ENCODE measurements at regions not wholly inside any gene's neighbourhood (a gene's known extent, or its start where the extent isn't known, plus 50 kb on each side); places are given as distances from the start of the nearest gene placed in this dataset.

GRCh38 chr11:28826807-28827206 is 718.6 kb downstream of the METTL15 start:
- H3K79me2 ChIP-seq (ENCODE audit: insufficient read depth): no peaks in the 10 kb centered on the region
- TF ChIP-seq REST (IDR thresholded peaks at IDR 0.05; ENCODE audit: low read depth, low read length) (no peak), FOSL2 (IDR thresholded peaks at IDR 0.05; ENCODE audit: borderline replicate concordance, low read depth) (no peak), TAF1 (IDR thresholded peaks at IDR 0.05; ENCODE audit: borderline replicate concordance, low read depth, low read length) (no peak), USF2 (IDR thresholded peaks at IDR 0.05; ENCODE audit: borderline replicate concordance, low read depth, low read length) (no peak), ELF1 (IDR thresholded peaks at IDR 0.05) (no peak), RFX5 (IDR thresholded peaks at IDR 0.05; ENCODE audit: low read length) (no peak), TCF12 (IDR thresholded peaks at IDR 0.05) (no peak), TEAD4 (IDR thresholded peaks at IDR 0.05; ENCODE audit: borderline replicate concordance, insufficient read depth) (no peak), SMC3 (IDR thresholded peaks at IDR 0.05; ENCODE audit: low read depth, low read length) (no peak), NRF1 (IDR thresholded peaks at IDR 0.05; ENCODE audit: low read depth, low read length) (no peak)
- H3K27me3 ChIP-seq (ENCODE audit: insufficient read depth): no peaks in the 10 kb centered on the region
- POLR2A ChIA-PET: no interaction called here
- H3K4me1 ChIP-seq (ENCODE audit: control insufficient read depth in 1 of 2, insufficient read depth in 2 of 2, low read depth in 1 of 2, low read length in 1 of 2): peaks cover 0 to 2% of the 10 kb centered on the region in 2 experiments; a peak in 2 of 4 replicates
- WGBS (ENCODE audit: low lambda C conversion rate): 97% methylated on average over 1 of the region's 1 CpG
- CTCF ChIA-PET: no interaction called here
- no peak overlapping the region for H2AFZ ChIP-seq (ENCODE audit: low read depth)
- H3K4me3 ChIP-seq (ENCODE audit: low read depth in 2 of 2, low read length in 1 of 2): no peak overlapping the region
- H3F3A ChIP-seq (replicated peaks; ENCODE audit: insufficient read depth): no peaks in the 10 kb centered on the region
- H3K4me2 ChIP-seq: no peak overlapping the region
- DNase-seq: no peak
- H3K9me2 ChIP-seq: no peaks in the 10 kb centered on the region
- H3K36me3 ChIP-seq (replicated peaks in 1 of 2; ENCODE audit: control insufficient read depth in 1 of 2, insufficient read depth in 2 of 2, low read length in 1 of 2): no peaks in the 10 kb centered on the region
- H4K20me1 ChIP-seq (ENCODE audit: insufficient read depth): no peaks in the 10 kb centered on the region
- no peak overlapping the region for H3K9ac ChIP-seq
- no peaks in the 10 kb centered on the region; the same call in 1 of the 2 replicates for H3K9me3 ChIP-seq
- H3K27ac ChIP-seq (ENCODE audit: low read depth in 2 of 2, low read length in 1 of 2): no peak overlapping the region

- H3K4me1 ChIP-seq (ENCODE audit: control insufficient read depth in 1 of 2, insufficient read depth in 2 of 2, low read depth in 1 of 2, low read length in 1 of 2): no peaks in the 10 kb centered on the region; a peak in 1 of 4 replicates
- no peaks in the 10 kb centered on the region for H3K9me2 ChIP-seq
- WGBS (ENCODE audit: low lambda C conversion rate): 27% methylated on average over 4 of the region's 4 CpGs
- no peaks in the 10 kb centered on the region for H3F3A ChIP-seq (replicated peaks; ENCODE audit: insufficient read depth)
- H3K9me3 ChIP-seq: no peaks in the 10 kb centered on the region; the same call in 1 of the 2 replicates
- no peak overlapping the region for H3K4me2 ChIP-seq
- no peaks in the 10 kb centered on the region for H3K36me3 ChIP-seq (replicated peaks in 1 of 2; ENCODE audit: control insufficient read depth in 1 of 2, insufficient read depth in 2 of 2, low read length in 1 of 2)
- TF ChIP-seq FOSL2 (IDR thresholded peaks at IDR 0.05; ENCODE audit: borderline replicate concordance, low read depth) (peak; percentile 23; the same call in 1 of the 2 replicates), TEAD4 (IDR thresholded peaks at IDR 0.05; ENCODE audit: borderline replicate concordance, insufficient read depth) (no peak), TAF1 (IDR thresholded peaks at IDR 0.05; ENCODE audit: borderline replicate concordance, low read depth, low read length) (no peak), SIN3A (IDR thresholded peaks at IDR 0.05; ENCODE audit: borderline replicate concordance, low read depth, low read length) (no peak)
- no peaks in the 10 kb centered on the region for H4K20me1 ChIP-seq (ENCODE audit: insufficient read depth)
- H3K27me3 ChIP-seq (ENCODE audit: insufficient read depth): no peaks in the 10 kb centered on the region
- DNase-seq: no peak
- ChIA-PET POLR2A (no interaction called here), CTCF (no interaction called here)
- H3K27ac ChIP-seq (ENCODE audit: low read depth in 2 of 2, low read length in 1 of 2): no peak overlapping the region
- no peaks in the 10 kb centered on the region for H3K79me2 ChIP-seq (ENCODE audit: insufficient read depth)
- H3K4me3 ChIP-seq (ENCODE audit: low read depth in 2 of 2, low read length in 1 of 2): no peak overlapping the region
- H3K9ac ChIP-seq: no peak overlapping the region
- peak overlapping the region; percentile 44; the same call in 1 of the 2 replicates for H2AFZ ChIP-seq (ENCODE audit: low read depth)
Measured at GRCh38 chr11:28822576-28822975, 714.4 kb downstream of the METTL15 start.
